H9 (cell line): ENCODE measurements at regions not wholly inside any gene's neighbourhood (a gene's known extent, or its start where the extent isn't known, plus 50 kb on each side); places are given as distances from the start of the nearest gene placed in this dataset.
"Not testable (repeated sequence)": the region's sequence is repeated elsewhere in the genome, so short reads cannot be mapped to it uniquely, and the experiment has no call there.

ENCODE experiments used
- DNase-seq: peaks from one replicate; pipeline ENCODE4 v3.0.0-alpha.2; 2017
- H2AFZ ChIP-seq: one replicate; pipeline ENCODE4 v1.6.1; 2013; ENCODE audit warnings: mild to moderate bottlenecking, low read length, control low read depth, moderate library complexity
- H2AK5ac ChIP-seq: 2 replicates; pipeline ENCODE4 v1.6.1; 2013; ENCODE audit warnings: low read length, control low read depth, mixed read lengths; ENCODE audit not compliant: insufficient read length
- H2BK120ac ChIP-seq: one replicate; pipeline ENCODE4 v1.6.1; 2013; ENCODE audit warnings: low read depth, mild to moderate bottlenecking, low read length, control low read depth, inconsistent platforms; ENCODE audit not compliant: poor library complexity, severe bottlenecking
- H2BK12ac ChIP-seq: 2 replicates; pipeline ENCODE4 v1.6.1; 2013; ENCODE audit warnings: low read length, control low read depth, mixed read lengths, low read depth; ENCODE audit not compliant: insufficient read length
- H2BK15ac ChIP-seq: 2 replicates; pipeline ENCODE4 v1.6.1; 2013; ENCODE audit warnings: low read depth, low read length, control low read depth
- H2BK20ac ChIP-seq: one replicate; pipeline ENCODE4 v1.6.1; 2013; ENCODE audit warnings: low read depth, mild to moderate bottlenecking, low read length, control low read depth, inconsistent platforms; ENCODE audit not compliant: poor library complexity, severe bottlenecking
- H2BK5ac ChIP-seq: 2 replicates; pipeline ENCODE4 v1.6.1; 2013; ENCODE audit warnings: low read length, control low read depth, mixed read lengths; ENCODE audit not compliant: insufficient read length
- H3K14ac ChIP-seq: 2 replicates; pipeline ENCODE4 v1.6.1; 2013; ENCODE audit warnings: low read length, control low read depth; ENCODE audit not compliant: insufficient read depth
- H3K18ac ChIP-seq: 2 replicates; pipeline ENCODE4 v1.6.1; 2013; ENCODE audit warnings: low read depth, mild to moderate bottlenecking, mixed read lengths, low read length, control low read depth; ENCODE audit not compliant: insufficient read length
- H3K23ac ChIP-seq: 2 replicates; pipeline ENCODE4 v1.6.1; 2013; ENCODE audit warnings: low read length, control low read depth, mixed read lengths, low read depth; ENCODE audit not compliant: insufficient read length
- H3K23me2 ChIP-seq: 2 replicates; pipeline ENCODE4 v1.6.1; 2013; ENCODE audit warnings: low read depth, mild to moderate bottlenecking, mixed read lengths, low read length, control low read depth; ENCODE audit not compliant: insufficient read length, poor library complexity, severe bottlenecking
- H3K27ac ChIP-seq: 2 replicates; pipeline ENCODE4 v1.5.1; 2013; ENCODE audit warnings: low read length, control low read depth, mixed read lengths, low read depth; ENCODE audit not compliant: insufficient read length
- H3K27me3 ChIP-seq: 2 replicates; pipeline ENCODE4 v1.6.1; 2013; ENCODE audit warnings: low read length, control low read depth, inconsistent platforms; ENCODE audit not compliant: insufficient read depth
- H3K4ac ChIP-seq: 2 replicates; pipeline ENCODE4 v1.6.1; 2013; ENCODE audit warnings: low read depth, mild to moderate bottlenecking, control low read depth, inconsistent platforms, low read length, moderate library complexity
- H3K4me1 ChIP-seq: 2 replicates; pipeline ENCODE4 v1.6.1; 2013; ENCODE audit warnings: low read length, control low read depth, inconsistent platforms; ENCODE audit not compliant: insufficient read depth
- H3K4me2 ChIP-seq: 2 replicates; pipeline ENCODE4 v1.6.1; 2013; ENCODE audit warnings: low read length, control low read depth, mixed read lengths; ENCODE audit not compliant: insufficient read length, insufficient read depth
- H3K56ac ChIP-seq: 2 replicates; pipeline ENCODE4 v1.6.1; 2013; ENCODE audit warnings: low read depth, mild to moderate bottlenecking, mixed read lengths, low read length, control low read depth; ENCODE audit not compliant: insufficient read length
- H3K79me1 ChIP-seq: 2 replicates; pipeline ENCODE4 v1.6.1; 2013; ENCODE audit warnings: low read depth, mild to moderate bottlenecking, moderate library complexity, low read length, control low read depth, inconsistent platforms; ENCODE audit not compliant: insufficient read depth, poor library complexity, severe bottlenecking
- H3K79me2 ChIP-seq: 2 replicates; pipeline ENCODE4 v1.6.1; 2013; ENCODE audit warnings: low read length, control low read depth, inconsistent platforms; ENCODE audit not compliant: insufficient read depth
- H3K9ac ChIP-seq: 2 replicates; pipeline ENCODE4 v1.6.1; 2013; ENCODE audit warnings: low read length, control low read depth, mixed read lengths; ENCODE audit not compliant: insufficient read length; ENCODE audit errors: extremely low read depth
- H3K9me3 ChIP-seq: one replicate; pipeline ENCODE4 v1.6.1; 2013; ENCODE audit warnings: low read depth, low read length, inconsistent platforms; ENCODE audit not compliant: control insufficient read depth
- H3T11ph ChIP-seq: one replicate; pipeline ENCODE4 v1.6.1; 2013; ENCODE audit warnings: mild to moderate bottlenecking, low read length, control low read depth, inconsistent platforms
- H4K20me1 ChIP-seq: one replicate; pipeline ENCODE4 v1.6.1; 2013; ENCODE audit not compliant: control insufficient read depth, insufficient read length, insufficient read depth
- H4K5ac ChIP-seq: 2 replicates; pipeline ENCODE4 v1.6.1; 2013; ENCODE audit warnings: low read depth, mild to moderate bottlenecking, mixed read lengths, low read length, control low read depth; ENCODE audit not compliant: insufficient read length
- H4K8ac ChIP-seq: replicated peaks from 2 replicates; pipeline ENCODE4 v1.6.1; 2013; ENCODE audit warnings: low read length, control low read depth, mixed read lengths, low read depth; ENCODE audit not compliant: insufficient read length
- H4K91ac ChIP-seq: 2 replicates; pipeline ENCODE4 v1.6.1; 2013; ENCODE audit warnings: low read depth, mild to moderate bottlenecking, moderate library complexity, mixed read lengths, low read length, control low read depth; ENCODE audit not compliant: insufficient read length
- H3K27ac Mint-ChIP-seq, 3 experiments: 2 replicates in 2 of 3; 3 replicates in 1 of 3; pipeline ENCODE4 v1.8.0; 2020 to 2021; ENCODE audit warnings: mixed read lengths in 3 of 3, mild to moderate bottlenecking in 1 of 3, moderate library complexity in 1 of 3
- H3K27me3 Mint-ChIP-seq: 2 replicates; pipeline ENCODE4 v1.8.0; 2021; ENCODE audit warnings: low read depth, mild to moderate bottlenecking, moderate library complexity, mixed read lengths
- H3K36me3 Mint-ChIP-seq, 3 experiments: 2 replicates in 2 of 3; 3 replicates in 1 of 3; pipeline ENCODE4 v1.8.0; 2020 to 2021; ENCODE audit warnings: low read depth in 3 of 3, mixed read lengths in 3 of 3; ENCODE audit not compliant: insufficient read depth in 1 of 3
- H3K4me1 Mint-ChIP-seq, 2 experiments: 2 replicates each; pipeline ENCODE4 v1.8.0; 2020; ENCODE audit warnings: mixed read lengths in 2 of 2
- H3K4me3 Mint-ChIP-seq, 2 experiments: 2 replicates in 1 of 2; 3 replicates in 1 of 2; pipeline ENCODE4 v1.8.0; 2020 to 2021; ENCODE audit warnings: mild to moderate bottlenecking in 2 of 2, mixed read lengths in 2 of 2, moderate library complexity in 1 of 2
- H3K9me3 Mint-ChIP-seq, 2 experiments: 2 replicates in 1 of 2; 3 replicates in 1 of 2; pipeline ENCODE4 v1.8.0; 2020; ENCODE audit warnings: mild to moderate bottlenecking in 2 of 2, mixed read lengths in 2 of 2, moderate library complexity in 1 of 2
- WGBS: extraction: QIAGEN DNeasy Blood & Tissue Kit; methylation state at CpG from one replicate; pipeline ENCODE4 v1.1.7; 2013; ENCODE audit warnings: missing lambda C conversion rate, low lambda C conversion rate, mixed read lengths; ENCODE audit not compliant: insufficient read length; ENCODE audit errors: extremely low coverage; 5-methylcytosine and 5-hydroxymethylcytosine counted together
- TF ChIP-seq, protein P1 (sequence below): fragments of 200-600 bp; sonication (generic); conservative IDR thresholded peaks from 3 replicates; pipeline ENCODE4 v1.8.0; 2021; ENCODE audit warnings: antibody characterized with exemption, mild to moderate bottlenecking

DNA sequence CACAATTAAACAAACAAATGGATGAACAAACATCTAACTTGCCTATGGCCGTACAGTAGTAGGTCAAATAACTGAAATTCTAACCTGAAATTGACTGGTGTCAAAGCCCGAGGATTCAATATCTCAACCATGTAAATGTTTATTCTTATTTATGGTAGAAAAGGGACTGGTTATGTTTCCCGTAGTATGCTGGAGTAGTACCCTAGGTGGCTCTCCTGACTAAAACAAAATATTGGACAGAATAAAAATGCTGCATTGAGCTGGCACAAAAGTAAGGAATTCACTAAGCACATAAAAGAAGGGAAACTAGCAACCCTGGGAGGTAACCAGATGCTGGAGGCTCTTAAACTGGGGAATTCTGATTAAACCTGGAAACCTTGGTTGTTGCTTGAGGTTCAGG lies 117.1 kb upstream of the PREP start:
- H3T11ph ChIP-seq, result no peak overlapping the region
- no peak overlapping the region for H3K27ac Mint-ChIP-seq
- H2AFZ ChIP-seq, result no peak overlapping the region
- no peak overlapping the region for H3K27ac ChIP-seq
- peaks cover 6% of the 10 kb centered on the region in 2 experiments for H3K4me1 Mint-ChIP-seq
- no peak overlapping the region for H3K18ac ChIP-seq
- H2BK15ac ChIP-seq, result no peak overlapping the region
- H3K14ac ChIP-seq, result no peak overlapping the region
- no peaks in the 10 kb centered on the region; a peak in 1 of 7 replicates for H3K36me3 Mint-ChIP-seq
- no peak overlapping the region for H3K4me3 Mint-ChIP-seq
- H3K23ac ChIP-seq, result no peak overlapping the region
- no peak overlapping the region for H2BK20ac ChIP-seq
- H3K79me2 ChIP-seq, result no peaks in the 10 kb centered on the region; the same call in 1 of the 2 replicates
- H3K56ac ChIP-seq, result no peak overlapping the region
- no peak for DNase-seq
- no peaks in the 10 kb centered on the region; the same call in 1 of the 2 replicates for H3K27me3 Mint-ChIP-seq
- no peak overlapping the region for H3K9ac ChIP-seq
- no CpG with 5 or more reads among the region's 3 CpGs for WGBS
- H4K91ac ChIP-seq, result no peak overlapping the region
- no peaks in the 10 kb centered on the region; the same call in 1 of the 2 replicates for H3K4me1 ChIP-seq
- H2BK5ac ChIP-seq, result no peak overlapping the region
- no peaks in the 10 kb centered on the region for H4K20me1 ChIP-seq
- H2BK12ac ChIP-seq, result no peak overlapping the region
- H3K27me3 ChIP-seq, result no peaks in the 10 kb centered on the region
- no peak overlapping the region for H4K5ac ChIP-seq
- no peak overlapping the region for H3K4ac ChIP-seq
- no peak overlapping the region for H3K4me2 ChIP-seq
- H3K9me3 Mint-ChIP-seq, result peaks cover 4% of the 10 kb centered on the region in 2 experiments; a peak in 4 of 5 replicates
- no peaks in the 10 kb centered on the region for H3K9me3 ChIP-seq
- no peak overlapping the region for H2BK120ac ChIP-seq
- H3K79me1 ChIP-seq, result no peaks in the 10 kb centered on the region
- no peak overlapping the region for H2AK5ac ChIP-seq
- H3K23me2 ChIP-seq, result no peaks in the 10 kb centered on the region
- TF ChIP-seq, protein P1, sequence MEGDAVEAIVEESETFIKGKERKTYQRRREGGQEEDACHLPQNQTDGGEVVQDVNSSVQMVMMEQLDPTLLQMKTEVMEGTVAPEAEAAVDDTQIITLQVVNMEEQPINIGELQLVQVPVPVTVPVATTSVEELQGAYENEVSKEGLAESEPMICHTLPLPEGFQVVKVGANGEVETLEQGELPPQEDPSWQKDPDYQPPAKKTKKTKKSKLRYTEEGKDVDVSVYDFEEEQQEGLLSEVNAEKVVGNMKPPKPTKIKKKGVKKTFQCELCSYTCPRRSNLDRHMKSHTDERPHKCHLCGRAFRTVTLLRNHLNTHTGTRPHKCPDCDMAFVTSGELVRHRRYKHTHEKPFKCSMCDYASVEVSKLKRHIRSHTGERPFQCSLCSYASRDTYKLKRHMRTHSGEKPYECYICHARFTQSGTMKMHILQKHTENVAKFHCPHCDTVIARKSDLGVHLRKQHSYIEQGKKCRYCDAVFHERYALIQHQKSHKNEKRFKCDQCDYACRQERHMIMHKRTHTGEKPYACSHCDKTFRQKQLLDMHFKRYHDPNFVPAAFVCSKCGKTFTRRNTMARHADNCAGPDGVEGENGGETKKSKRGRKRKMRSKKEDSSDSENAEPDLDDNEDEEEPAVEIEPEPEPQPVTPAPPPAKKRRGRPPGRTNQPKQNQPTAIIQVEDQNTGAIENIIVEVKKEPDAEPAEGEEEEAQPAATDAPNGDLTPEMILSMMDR, result no peak
- no peak overlapping the region for H4K8ac ChIP-seq

DNA sequence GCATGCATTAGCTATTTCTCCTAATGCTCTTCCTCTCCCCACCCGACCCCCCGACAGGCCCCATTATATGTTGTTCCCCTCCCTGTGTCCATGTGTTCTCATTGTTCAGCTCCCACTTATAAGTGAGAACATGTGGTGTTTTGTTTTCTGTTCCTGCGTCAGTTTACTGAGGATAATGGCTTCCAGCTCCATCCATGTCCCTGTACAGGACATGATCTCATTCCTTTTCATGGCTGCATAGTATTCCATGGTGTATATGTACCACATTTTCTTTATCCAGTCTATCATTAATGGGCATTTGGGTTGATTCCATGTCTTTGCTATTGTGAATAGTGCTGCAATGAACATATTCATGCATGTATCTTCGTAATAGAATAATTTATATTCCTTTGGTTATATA lies 116.1 kb upstream of the PREP start:
- H3K27ac ChIP-seq, H2AK5ac ChIP-seq, H2BK120ac ChIP-seq, H3K14ac ChIP-seq, H4K91ac ChIP-seq, H3K56ac ChIP-seq, H3K23ac ChIP-seq, H4K20me1 ChIP-seq, H4K8ac ChIP-seq, H2BK20ac ChIP-seq, H3K9me3 ChIP-seq, H3K27ac Mint-ChIP-seq, H3K4me3 Mint-ChIP-seq, H3K79me1 ChIP-seq, H3K9ac ChIP-seq, H3K79me2 ChIP-seq, H3T11ph ChIP-seq, H2AFZ ChIP-seq, H2BK12ac ChIP-seq, H2BK5ac ChIP-seq, H3K27me3 Mint-ChIP-seq, H3K23me2 ChIP-seq, H3K27me3 ChIP-seq, H2BK15ac ChIP-seq, H3K36me3 Mint-ChIP-seq, H3K18ac ChIP-seq, DNase-seq, H3K9me3 Mint-ChIP-seq, H3K4me1 ChIP-seq, H4K5ac ChIP-seq, H3K4me2 ChIP-seq, H3K4ac ChIP-seq, H3K4me1 Mint-ChIP-seq: not testable (repeated sequence)
- WGBS, result no CpG with 5 or more reads among the region's 4 CpGs
